Neural cell (in vitro differentiated cells): ENCODE measurements at regions not wholly inside any gene's neighbourhood (a gene's known extent, or its start where the extent isn't known, plus 50 kb on each side); places are given as distances from the start of the nearest gene placed in this dataset.

Source experiments
- H2AFZ ChIP-seq: fragments of 200-600, 300-800 bp; sonication (generic), shearing (Covaris generic); 2 replicates; pipeline ENCODE4 v1.6.0; 2014; ENCODE audit warnings: low read depth, mild to moderate bottlenecking, antibody characterized with exemption, low read length, moderate library complexity
- H3F3A ChIP-seq: fragments of 200-600 bp; shearing (Covaris generic); 2 replicates; pipeline ENCODE4 v1.6.1; 2016; ENCODE audit warnings: mild to moderate bottlenecking, moderate library complexity, mixed read lengths, antibody characterized with exemption, low read length; ENCODE audit not compliant: insufficient read depth, poor library complexity, severe bottlenecking
- H3K27ac ChIP-seq: fragments of 200-600, 300-800 bp; sonication (generic), shearing (Covaris generic); 2 replicates; pipeline ENCODE4 v1.5.1; 2014; ENCODE audit warnings: mild to moderate bottlenecking, low read length, moderate library complexity
- H3K27me3 ChIP-seq: fragments of 300-800, 200-600 bp; sonication (generic), shearing (Covaris generic); 2 replicates; pipeline ENCODE4 v1.6.0; 2014; ENCODE audit warnings: mild to moderate bottlenecking, low read depth, low read length, moderate library complexity; ENCODE audit not compliant: insufficient read depth
- H3K36me3 ChIP-seq: fragments of 300-800, 200-600 bp; sonication (generic), shearing (Covaris generic); 2 replicates; pipeline ENCODE4 v1.5.1; 2014; ENCODE audit warnings: mild to moderate bottlenecking, antibody characterized with exemption, low read length, moderate library complexity; ENCODE audit not compliant: insufficient read depth
- H3K4me2 ChIP-seq: fragments of 300-800, 200-600 bp; sonication (generic), shearing (Covaris generic); 2 replicates; pipeline ENCODE4 v1.6.0; 2014; ENCODE audit warnings: mild to moderate bottlenecking, low read length
- H3K4me3 ChIP-seq: fragments of 300-800, 200-600 bp; sonication (generic), shearing (Covaris generic); 2 replicates; pipeline ENCODE4 v1.5.1; 2014; ENCODE audit warnings: mild to moderate bottlenecking, low read length, moderate library complexity
- H3K79me2 ChIP-seq: fragments of 200-600 bp; shearing (Covaris generic); replicated peaks from 2 replicates; pipeline ENCODE4 v1.6.0; 2014; ENCODE audit warnings: mild to moderate bottlenecking, low read length, moderate library complexity; ENCODE audit not compliant: insufficient read depth
- H3K9ac ChIP-seq: fragments of 300-800, 200-600 bp; sonication (generic), shearing (Covaris generic); 2 replicates; pipeline ENCODE4 v1.6.1; 2016; ENCODE audit warnings: mild to moderate bottlenecking, low read length, mixed read lengths
- H3K9me2 ChIP-seq: fragments of 200-600 bp; shearing (Covaris generic); 2 replicates; pipeline ENCODE4 v1.6.1; 2016; ENCODE audit warnings: mild to moderate bottlenecking, low read length, mixed read lengths; ENCODE audit not compliant: insufficient read depth
- H3K9me3 ChIP-seq: fragments of 200-600, 300-800 bp; sonication (generic), shearing (Covaris generic); 2 replicates; pipeline ENCODE4 v1.6.1; 2016; ENCODE audit warnings: mild to moderate bottlenecking, mixed run types, low read length, moderate library complexity, mixed read lengths
- H4K20me1 ChIP-seq: fragments of 200-600 bp; shearing (Covaris generic); 2 replicates; pipeline ENCODE4 v1.6.1; 2016; ENCODE audit warnings: mild to moderate bottlenecking, mixed run types; ENCODE audit not compliant: insufficient read depth
- CTCF ChIP-seq: fragments of 450-650 bp; IDR thresholded peaks from 2 replicates; pipeline ENCODE4 v1.5.1; 2014; ENCODE audit warnings: antibody characterized with exemption, mild to moderate bottlenecking, moderate library complexity; ENCODE audit not compliant: poor library complexity, severe bottlenecking
- EP300 ChIP-seq: fragments of 450-650 bp; conservative IDR thresholded peaks from 2 replicates; pipeline ENCODE4 v1.6.1; 2014; ENCODE audit warnings: antibody characterized with exemption, mild to moderate bottlenecking, moderate library complexity; ENCODE audit not compliant: poor library complexity, severe bottlenecking
- EZH2 ChIP-seq: fragments of 200-600, 300-800 bp; shearing (Covaris generic), sonication (generic); IDR thresholded peaks from 2 replicates; pipeline ENCODE4 v1.6.1; 2014; ENCODE audit warnings: antibody characterized with exemption, low read length, borderline replicate concordance, mild to moderate bottlenecking; ENCODE audit not compliant: insufficient read depth, poor library complexity, severe bottlenecking
- MXI1 ChIP-seq: fragments of 450-650 bp; conservative IDR thresholded peaks from 2 replicates; pipeline ENCODE4 v1.6.1; 2014; ENCODE audit warnings: antibody characterized with exemption, mild to moderate bottlenecking; ENCODE audit not compliant: poor library complexity, severe bottlenecking
- POLR2AphosphoS5 ChIP-seq: IDR thresholded peaks from 2 replicates; pipeline ENCODE4 v1.6.1; 2012
- RAD21 ChIP-seq: fragments of 450-650 bp; conservative IDR thresholded peaks from 2 replicates; pipeline ENCODE4 v1.6.1; 2014; ENCODE audit warnings: antibody characterized with exemption, mild to moderate bottlenecking, moderate library complexity
- REST ChIP-seq: IDR thresholded peaks from 2 replicates; pipeline ENCODE4 v1.6.1; 2012; ENCODE audit warnings: borderline replicate concordance
- SMC3 ChIP-seq: fragments of 450-650 bp; conservative IDR thresholded peaks from 2 replicates; pipeline ENCODE4 v1.6.1; 2014; ENCODE audit warnings: antibody characterized with exemption, mild to moderate bottlenecking, moderate library complexity; ENCODE audit not compliant: poor library complexity
- TAF1 ChIP-seq: IDR thresholded peaks from 2 replicates; pipeline ENCODE4 v1.6.1; 2012; ENCODE audit warnings: low read depth

GRCh38 chr12:91889059-91889458 is 256.6 kb downstream of the BTG1 start:
- no peaks in the 10 kb centered on the region for H3K9me2 ChIP-seq
- H3K27me3 ChIP-seq = no peaks in the 10 kb centered on the region
- no peak overlapping the region for H3K4me3 ChIP-seq
- no peaks in the 10 kb centered on the region for H3K9me3 ChIP-seq
- no peak overlapping the region for H3K9ac ChIP-seq
- no peak overlapping the region for H3K27ac ChIP-seq
- H3F3A ChIP-seq = no peaks in the 10 kb centered on the region
- no peak for TF ChIP-seq CTCF
- TF ChIP-seq SMC3 = no peak
- no peak for TF ChIP-seq MXI1
- TF ChIP-seq EZH2 = no peak
- no peak for TF ChIP-seq EP300
- TF ChIP-seq TAF1 = no peak
- no peak for TF ChIP-seq POLR2AphosphoS5
- no peak for TF ChIP-seq REST
- no peak for TF ChIP-seq RAD21
- no peak overlapping the region for H2AFZ ChIP-seq
- no peak overlapping the region for H3K4me2 ChIP-seq
- no peaks in the 10 kb centered on the region for H4K20me1 ChIP-seq
- no peaks in the 10 kb centered on the region for H3K79me2 ChIP-seq
- no peaks in the 10 kb centered on the region for H3K36me3 ChIP-seq

GRCh38 chr12:91887957-91888356 is 257.7 kb downstream of the BTG1 start:
- no peaks in the 10 kb centered on the region for H3K36me3 ChIP-seq
- no peak overlapping the region for H2AFZ ChIP-seq
- no peaks in the 10 kb centered on the region for H3K9me3 ChIP-seq

More at GRCh38 chr12:91887957-91888356, 257.7 kb downstream of the BTG1 start:
- H3K9me2 ChIP-seq = no peaks in the 10 kb centered on the region
- no peaks in the 10 kb centered on the region for H3K79me2 ChIP-seq
- no peak for TF ChIP-seq CTCF
- no peak for TF ChIP-seq SMC3
- TF ChIP-seq REST = no peak
- TF ChIP-seq TAF1 = no peak
- TF ChIP-seq EP300 = no peak
- no peak for TF ChIP-seq POLR2AphosphoS5
- no peak for TF ChIP-seq EZH2
- no peak for TF ChIP-seq RAD21
- no peaks in the 10 kb centered on the region for H4K20me1 ChIP-seq
- H3K9ac ChIP-seq = no peak overlapping the region
- no peak overlapping the region for H3K27ac ChIP-seq
- H3K4me2 ChIP-seq = no peak overlapping the region
- H3K4me3 ChIP-seq = no peak overlapping the region
- H3K27me3 ChIP-seq = no peaks in the 10 kb centered on the region
- H3F3A ChIP-seq = no peaks in the 10 kb centered on the region
